T-helper 2 cell treated with Interferon-gamma antibody and Interleukin-4, amounts not matched to agents 5 μg/mL and 100 μg/mL, for 36 hours (primary cell): ENCODE measurements at regions not wholly inside any gene's neighbourhood (a gene's known extent, or its start where the extent isn't known, plus 50 kb on each side); places are given as distances from the start of the nearest gene placed in this dataset.

Source experiments
- DNase-seq: peaks from one replicate; pipeline ENCODE4 v3.0.0; 2021; ENCODE audit warnings: low spot score
- H3K27ac Mint-ChIP-seq: one replicate; pipeline ENCODE4 v1.8.0; 2021; ENCODE audit warnings: mild to moderate bottlenecking, mixed read lengths
- H3K27me3 Mint-ChIP-seq: one replicate; pipeline ENCODE4 v1.8.0; 2021; ENCODE audit warnings: low read depth, mixed read lengths
- H3K36me3 Mint-ChIP-seq: one replicate; pipeline ENCODE4 v1.8.0; 2021; ENCODE audit warnings: low read depth, mixed read lengths
- H3K4me1 Mint-ChIP-seq: one replicate; pipeline ENCODE4 v1.8.0; 2021; ENCODE audit warnings: low read depth, mixed read lengths
- H3K4me3 Mint-ChIP-seq: one replicate; pipeline ENCODE4 v1.8.0; 2022; ENCODE audit warnings: mild to moderate bottlenecking, moderate library complexity, mixed read lengths
- H3K9me3 Mint-ChIP-seq: one replicate; pipeline ENCODE4 v1.8.0; 2021; ENCODE audit warnings: mixed read lengths

GRCh38 chr5:127227881-127228280, 62.7 kb upstream of the MEGF10 start:
- peaks cover 7% of the 10 kb centered on the region for H3K4me1 Mint-ChIP-seq
- H3K4me3 Mint-ChIP-seq, result no peak overlapping the region

GRCh38 chr5:127228540-127229184, 61.9 kb upstream of the MEGF10 start:
- no peak overlapping the region for H3K27ac Mint-ChIP-seq
- peaks cover 7% of the 10 kb centered on the region for H3K4me1 Mint-ChIP-seq
- H3K27me3 Mint-ChIP-seq, result peaks cover 7% of the 10 kb centered on the region
- H3K36me3 Mint-ChIP-seq, result no peaks in the 10 kb centered on the region
- H3K9me3 Mint-ChIP-seq, result no peaks in the 10 kb centered on the region
- no peak for DNase-seq
- peak overlapping the region; percentile 69 for H3K4me3 Mint-ChIP-seq

More at GRCh38 chr5:127227881-127228280, 62.7 kb upstream of the MEGF10 start:
- H3K9me3 Mint-ChIP-seq, result no peaks in the 10 kb centered on the region
- no peak overlapping the region for H3K27ac Mint-ChIP-seq
- peaks cover 7% of the 10 kb centered on the region for H3K27me3 Mint-ChIP-seq
- no peaks in the 10 kb centered on the region for H3K36me3 Mint-ChIP-seq
- DNase-seq, result no peak

- H3K4me1 Mint-ChIP-seq, result peaks cover 7% of the 10 kb centered on the region
- peak; percentile 22 for DNase-seq
- H3K9me3 Mint-ChIP-seq, result no peaks in the 10 kb centered on the region
- peak overlapping the region; percentile 69 for H3K4me3 Mint-ChIP-seq
- no peaks in the 10 kb centered on the region for H3K36me3 Mint-ChIP-seq
- peak overlapping the region; percentile 31 for H3K27ac Mint-ChIP-seq
- H3K27me3 Mint-ChIP-seq, result peaks cover 7% of the 10 kb centered on the region
These were observed 61.3 kb upstream of the MEGF10 start for GRCh38 chr5:127229185-127229889.

GRCh38 chr5:127231118-127231517, 59.5 kb upstream of the MEGF10 start:
- H3K27ac Mint-ChIP-seq, result no peak overlapping the region

GRCh38 chr5:127233590-127233989, 57.0 kb upstream of the MEGF10 start:
- Mint-ChIP-seq H3K4me1 (peaks cover 7% of the 10 kb centered on the region), H3K9me3 (no peaks in the 10 kb centered on the region), H3K36me3 (no peaks in the 10 kb centered on the region), H3K27ac (no peak overlapping the region), H3K27me3 (no peaks in the 10 kb centered on the region), H3K4me3 (no peak overlapping the region)
- no peak for DNase-seq

More at GRCh38 chr5:127231118-127231517, 59.5 kb upstream of the MEGF10 start:
- Mint-ChIP-seq H3K27me3 (peaks cover 5% of the 10 kb centered on the region), H3K4me3 (no peak overlapping the region), H3K36me3 (no peaks in the 10 kb centered on the region), H3K9me3 (no peaks in the 10 kb centered on the region), H3K4me1 (peaks cover 7% of the 10 kb centered on the region)
- DNase-seq, result no peak

GRCh38 chr5:127235136-127235535, 55.5 kb upstream of the MEGF10 start:
- DNase-seq, result no peak
- H3K27me3 Mint-ChIP-seq, result peaks cover 2% of the 10 kb centered on the region
- no peaks in the 10 kb centered on the region for H3K9me3 Mint-ChIP-seq
- no peak overlapping the region for H3K27ac Mint-ChIP-seq
- no peaks in the 10 kb centered on the region for H3K36me3 Mint-ChIP-seq
- no peak overlapping the region for H3K4me3 Mint-ChIP-seq
- peaks cover 2% of the 10 kb centered on the region for H3K4me1 Mint-ChIP-seq

GRCh38 chr5:127236254-127236653, 54.3 kb upstream of the MEGF10 start:
- Mint-ChIP-seq H3K4me3 (no peak overlapping the region), H3K36me3 (no peaks in the 10 kb centered on the region), H3K27me3 (peaks cover 2% of the 10 kb centered on the region), H3K27ac (no peak overlapping the region), H3K4me1 (no peaks in the 10 kb centered on the region), H3K9me3 (no peaks in the 10 kb centered on the region)
- no peak for DNase-seq
